ENCODE measurements at regions not wholly inside any gene's neighbourhood (a gene's known extent, or its start where the extent isn't known, plus 50 kb on each side); places are given as distances from the start of the nearest gene placed in this dataset.

- no peak for TF ChIP-seq POLR2A (IDR thresholded peaks at IDR 0.05; ENCODE audit: low read depth, low read length)
- no peak for TF ChIP-seq POLR2AphosphoS5 (IDR thresholded peaks at IDR 0.05; ENCODE audit: low read depth, low read length)
- TF ChIP-seq PAX5 (IDR thresholded peaks at IDR 0.05; ENCODE audit: insufficient read depth, low read length, severe bottlenecking), result no peak
- TF ChIP-seq TAF1 (IDR thresholded peaks at IDR 0.05; ENCODE audit: low read depth, low read length), result no peak
- TF ChIP-seq SPI1 (IDR thresholded peaks at IDR 0.05; ENCODE audit: low read depth, low read length), result no peak
- no peak for TF ChIP-seq POU2F2 (IDR thresholded peaks at IDR 0.05; ENCODE audit: low read depth, low read length)
Observed at GRCh38 chr3:177598097-177598833, 401.0 kb upstream of the TBL1XR1 start.

All from GM12891 (cell line).